Stimulated activated CD4-positive, alpha-beta T cell treated with anti-CD3 and anti-CD28 coated beads, Interleukin-1b, Interleukin-23, amount 100 ng/mL, for 24 hours (primary cell): ENCODE measurements at regions not wholly inside any gene's neighbourhood (a gene's known extent, or its start where the extent isn't known, plus 50 kb on each side); places are given as distances from the start of the nearest gene placed in this dataset.
"Not testable (repeated sequence)": the region's sequence is repeated elsewhere in the genome, so short reads cannot be mapped to it uniquely, and the experiment has no call there.

ENCODE experiments used
- DNase-seq, 4 experiments: peaks; one replicate each; pipeline ENCODE4 v3.0.0-alpha.2; 2020; ENCODE audit warnings: low read depth in 4 of 4, low spot score in 1 of 4

DNA sequence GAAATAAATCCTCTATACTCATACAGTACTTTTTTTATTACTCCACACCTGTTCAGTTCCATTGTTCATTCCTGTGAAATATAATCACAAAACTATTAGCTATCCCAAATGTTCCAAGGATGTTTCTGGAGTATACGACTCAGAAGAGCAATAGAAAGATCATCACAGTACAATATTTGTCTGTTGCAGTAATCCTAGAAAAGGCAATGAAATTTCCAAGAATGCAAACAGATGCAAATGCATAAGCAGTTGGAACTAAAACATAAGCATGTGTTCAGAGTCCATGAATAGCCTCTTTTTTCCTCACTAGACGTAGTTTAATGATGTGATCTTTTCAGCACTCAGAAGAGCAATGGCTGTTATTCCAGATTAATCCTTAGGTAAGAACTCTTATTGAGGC lies 55.2 kb downstream of the RTL3 start:
- no peak for DNase-seq

DNA sequence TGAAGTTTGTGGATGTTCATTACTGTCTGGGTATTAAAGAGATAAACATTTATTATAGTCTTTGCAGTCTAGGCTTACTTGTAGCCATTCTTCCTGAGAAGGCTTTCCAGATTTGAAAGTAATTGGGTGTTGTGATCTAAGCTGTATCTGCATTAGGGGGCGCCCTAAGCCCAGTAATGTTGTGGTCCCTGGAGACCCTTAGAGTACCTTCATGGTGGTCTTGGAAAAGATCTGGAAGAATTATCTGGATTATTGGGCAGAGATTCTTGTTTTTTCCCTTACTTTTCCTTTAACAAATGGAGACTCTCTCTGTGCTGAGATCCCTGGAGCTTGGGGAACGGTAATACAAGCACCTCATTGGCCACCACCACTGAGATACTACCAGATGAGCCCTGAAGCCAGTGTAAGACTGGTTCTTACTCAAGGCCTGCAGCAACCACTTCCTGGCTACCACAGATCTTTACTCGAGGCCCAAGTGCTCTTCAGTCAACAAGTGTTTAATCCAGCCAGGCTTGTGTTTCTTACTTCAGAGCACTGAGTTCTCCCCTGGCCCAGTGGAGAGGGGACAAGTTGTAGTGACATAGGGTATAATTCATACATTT lies 63.1 kb downstream of the RTL3 start:
- DNase-seq: no peak

DNA sequence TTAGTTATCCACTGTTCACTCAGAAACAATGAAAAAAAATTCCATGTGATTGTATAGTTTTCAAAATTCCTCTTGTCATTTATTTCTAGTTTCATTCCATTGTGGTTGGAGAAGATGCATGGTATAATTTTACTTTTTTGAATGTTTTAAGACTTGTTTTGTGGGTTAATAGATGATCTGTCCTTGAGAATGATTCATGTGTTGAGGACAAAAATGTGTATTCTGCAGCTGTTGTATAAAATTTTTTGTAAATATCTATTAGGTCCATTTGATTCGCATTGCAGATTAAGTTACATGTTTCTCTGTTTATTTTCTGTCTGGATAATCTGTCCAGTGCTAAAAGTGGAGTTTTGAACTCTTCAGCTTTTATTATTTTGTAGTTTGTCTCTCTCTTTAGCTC lies 65.4 kb downstream of the RTL3 start:
- DNase-seq: no peak

DNA sequence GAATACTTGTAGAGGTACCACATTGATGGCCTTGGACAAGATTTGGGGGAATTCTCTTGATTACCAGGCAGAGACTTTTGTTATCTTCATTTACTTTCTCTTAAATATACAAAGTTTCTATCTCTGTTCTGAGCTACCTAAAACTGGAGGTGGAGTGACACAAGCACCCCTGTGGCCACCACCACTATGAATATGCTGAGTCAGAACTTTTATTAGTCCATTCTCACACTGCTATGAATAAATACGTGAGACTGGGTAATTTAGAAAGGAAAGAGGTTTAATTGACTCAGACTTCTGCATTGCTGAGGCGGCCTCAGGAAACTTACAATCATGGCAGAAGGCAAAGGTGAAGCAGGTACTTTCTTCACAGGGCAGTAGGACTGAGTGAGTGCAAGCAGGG lies 67.1 kb downstream of the RTL3 start:
- no peak for DNase-seq

DNA sequence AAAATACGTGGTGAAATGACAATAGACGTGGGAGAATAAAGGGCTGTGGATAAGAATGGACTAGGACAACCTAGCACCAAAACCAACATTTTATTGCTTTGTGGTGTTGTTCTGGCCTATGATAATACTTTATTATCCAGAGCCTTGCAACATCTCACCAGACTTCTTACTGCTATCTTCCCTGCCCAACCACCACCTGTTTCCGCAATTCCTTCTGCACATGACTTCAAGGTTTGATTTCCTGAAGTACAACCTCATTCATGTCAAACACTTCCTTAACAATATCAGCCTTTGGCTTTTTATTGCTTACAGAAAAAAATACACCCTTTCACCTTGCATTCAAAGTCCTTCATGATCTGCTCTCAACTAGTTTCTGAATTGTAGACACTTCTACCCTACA lies 84.8 kb downstream of the RTL3 start:
- DNase-seq: no peak

DNA sequence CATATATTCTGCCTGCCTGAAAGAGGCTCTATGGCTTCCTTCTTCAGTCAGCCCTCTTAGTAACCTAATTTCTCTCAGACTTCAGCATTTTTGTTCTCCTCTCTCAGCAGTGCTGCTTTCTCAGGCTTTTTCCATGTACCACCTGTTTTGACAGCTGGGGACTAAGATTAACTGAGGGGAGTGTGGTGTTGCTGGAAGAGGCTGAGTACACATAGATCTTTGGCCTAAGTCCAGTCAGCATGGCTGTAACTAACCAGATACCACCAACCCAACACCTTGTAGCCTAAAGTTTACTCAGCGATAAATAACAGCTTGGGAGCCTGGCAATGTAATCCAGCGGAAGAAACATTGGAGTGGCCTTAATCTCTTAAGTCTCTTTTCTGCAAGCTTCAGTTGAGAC lies 85.5 kb downstream of the RTL3 start:
- no peak for DNase-seq

DNA sequence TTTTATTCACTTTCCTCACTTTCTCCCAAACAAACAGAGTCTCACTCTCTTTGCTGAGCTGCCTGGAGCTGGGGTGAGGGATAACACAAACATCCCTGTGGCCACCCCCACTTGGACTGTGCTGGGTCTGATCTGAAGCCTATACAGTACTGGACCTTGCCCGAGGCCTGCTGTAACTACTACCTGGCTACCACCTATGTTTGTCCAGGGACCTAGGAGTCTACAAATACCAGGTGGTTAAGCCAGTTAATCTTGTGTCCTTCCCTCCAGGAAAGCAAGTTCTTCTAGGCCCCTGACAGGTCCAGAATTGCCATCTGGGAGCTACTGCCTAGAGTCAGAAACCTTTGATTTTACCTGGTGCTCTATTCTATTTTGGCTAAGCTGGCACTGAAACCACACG lies 87.3 kb downstream of the RTL3 start:
- no peak for DNase-seq

DNA sequence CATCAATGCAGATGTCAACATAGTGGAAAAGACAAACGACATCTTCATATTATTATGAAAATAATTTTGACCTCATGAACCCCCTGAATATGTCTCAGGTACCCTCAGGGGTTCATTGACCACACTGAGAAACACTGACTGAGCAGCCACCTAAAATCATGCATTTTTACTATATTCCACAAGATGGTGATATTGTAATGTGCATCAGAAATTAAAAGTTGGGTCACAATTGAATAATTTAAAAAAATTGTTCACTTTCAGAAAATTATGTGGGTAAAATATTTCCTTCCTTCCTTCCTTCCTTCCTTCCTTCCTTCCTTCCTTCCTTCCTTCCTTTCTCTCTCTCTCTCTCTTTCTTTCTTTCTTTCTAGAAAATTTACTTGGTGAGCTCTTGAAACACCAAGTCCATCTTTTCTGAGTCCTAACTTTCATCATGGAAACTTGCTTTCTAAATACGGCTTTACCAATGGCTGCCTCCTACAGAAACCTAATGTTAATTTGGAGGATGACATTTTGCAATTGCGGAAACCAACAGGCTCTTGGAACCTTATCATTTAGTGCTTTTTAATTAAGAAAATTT lies 103.6 kb downstream of the RTL3 start:
- DNase-seq: no peak

DNA sequence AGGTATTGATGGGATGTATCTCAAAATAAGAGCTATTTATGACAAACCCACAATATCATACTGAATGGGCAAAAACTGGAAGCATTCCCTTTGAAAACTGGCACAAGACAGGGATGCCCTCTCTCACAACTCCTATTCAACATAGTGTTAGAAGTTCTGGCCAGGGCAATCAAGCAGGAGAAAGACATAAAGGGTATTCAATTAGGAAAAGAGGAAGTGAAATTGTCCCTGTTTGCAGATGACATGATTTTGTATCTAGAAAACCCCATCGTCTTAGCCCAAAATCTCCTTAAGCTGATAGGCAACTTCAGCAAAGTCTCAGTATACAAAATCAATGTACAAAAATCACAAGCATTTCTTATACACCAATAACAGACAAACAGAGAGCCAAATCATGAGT lies 106.5 kb downstream of the RTL3 start:
- DNase-seq: not testable (repeated sequence)

DNA sequence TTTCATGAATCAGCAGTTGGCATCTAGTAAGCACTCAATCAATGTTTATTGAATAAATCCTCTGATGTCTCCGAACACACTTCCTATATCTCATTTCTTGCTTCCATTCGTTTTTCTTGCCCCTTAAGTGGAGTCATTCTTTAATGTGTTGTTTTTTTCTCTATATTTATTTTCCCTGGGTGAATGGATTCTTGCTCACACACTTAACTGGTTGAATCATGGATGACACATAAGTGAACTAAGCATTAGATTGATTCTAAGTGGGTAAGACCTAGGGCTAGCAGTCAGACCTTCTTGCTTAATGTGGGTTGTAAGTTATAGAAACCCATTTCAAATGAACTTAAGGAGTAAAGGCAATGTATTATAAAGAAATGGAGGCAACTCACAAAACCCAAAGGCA lies 111.1 kb downstream of the RTL3 start:
- no peak for DNase-seq

DNA sequence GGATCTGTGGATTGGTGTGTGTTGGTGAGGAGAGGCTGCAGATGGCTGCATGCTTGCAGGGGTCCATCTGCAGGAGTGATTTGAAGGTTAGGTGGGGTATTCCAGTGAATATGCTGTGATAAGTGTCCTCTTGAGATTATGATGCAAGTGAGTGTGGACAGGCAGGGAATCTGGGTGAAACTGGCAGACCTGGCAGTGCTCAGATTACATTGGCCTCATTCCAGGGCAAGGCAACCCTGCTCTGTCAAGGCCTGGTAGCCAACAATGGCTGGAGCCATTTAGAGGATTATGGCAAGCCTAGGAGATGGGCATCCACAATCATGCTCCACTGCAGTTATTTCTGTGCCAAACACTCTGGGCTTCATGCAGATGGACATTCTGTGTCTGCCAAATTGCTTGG lies 113.9 kb downstream of the RTL3 start:
- no peak for DNase-seq

DNA sequence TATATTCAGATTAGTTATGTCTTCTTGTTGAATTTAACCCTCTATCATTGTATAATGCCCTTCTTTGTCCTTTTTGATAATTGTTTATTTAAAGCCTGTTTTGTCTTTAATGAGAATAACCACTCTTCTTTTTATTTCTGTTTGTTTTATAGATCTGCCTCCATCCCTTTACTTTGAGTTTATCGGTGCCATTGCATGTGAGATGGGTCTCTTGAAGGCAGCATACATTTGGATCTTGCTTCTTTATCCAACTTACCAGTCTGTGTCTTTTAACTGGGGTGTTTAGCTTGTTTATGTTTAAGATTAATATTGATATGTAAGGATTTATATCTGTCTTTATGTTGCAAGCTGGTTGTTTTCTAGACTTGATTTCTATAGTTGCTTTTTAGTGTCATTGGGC lies 115.8 kb downstream of the RTL3 start:
- no peak for DNase-seq

DNA sequence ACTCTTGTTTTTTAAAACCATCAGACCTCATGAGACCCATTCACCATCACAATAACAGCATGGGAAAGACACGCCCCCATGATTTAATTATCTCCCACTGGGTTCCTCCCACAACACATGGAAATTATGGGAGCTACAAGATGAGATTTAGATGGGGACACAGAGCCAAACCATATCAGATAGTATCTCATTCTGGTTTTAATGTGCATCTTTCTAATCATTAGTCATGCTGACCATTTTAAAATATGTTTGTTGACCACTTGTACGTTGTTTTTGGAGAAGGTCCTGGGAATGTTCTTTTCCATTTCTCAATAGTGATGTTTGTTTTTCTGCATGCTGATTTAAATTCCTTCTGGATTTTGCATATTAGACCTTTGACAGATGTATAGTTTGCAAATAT lies 119.0 kb downstream of the RTL3 start:
- no peak for DNase-seq

DNA sequence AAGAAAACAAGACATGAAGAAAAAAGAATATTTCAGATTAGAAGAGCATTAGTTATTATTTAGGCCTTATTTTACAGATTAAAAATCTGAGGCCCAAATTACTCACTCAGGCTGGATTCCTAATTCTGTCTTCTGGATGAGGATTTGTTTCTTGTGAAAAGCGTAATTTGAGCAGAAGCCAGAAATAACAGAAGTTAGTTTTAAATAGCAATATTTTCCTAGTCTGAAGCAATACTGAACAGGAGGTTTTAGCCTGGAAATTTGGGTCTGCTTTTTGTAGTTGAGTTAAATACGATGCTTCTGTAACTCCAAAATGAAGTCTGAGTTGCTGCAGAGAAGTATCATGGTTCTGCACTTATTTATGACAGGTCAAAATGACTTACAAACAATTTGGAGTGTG lies 124.9 kb downstream of the RTL3 start:
- DNase-seq: no peak

DNA sequence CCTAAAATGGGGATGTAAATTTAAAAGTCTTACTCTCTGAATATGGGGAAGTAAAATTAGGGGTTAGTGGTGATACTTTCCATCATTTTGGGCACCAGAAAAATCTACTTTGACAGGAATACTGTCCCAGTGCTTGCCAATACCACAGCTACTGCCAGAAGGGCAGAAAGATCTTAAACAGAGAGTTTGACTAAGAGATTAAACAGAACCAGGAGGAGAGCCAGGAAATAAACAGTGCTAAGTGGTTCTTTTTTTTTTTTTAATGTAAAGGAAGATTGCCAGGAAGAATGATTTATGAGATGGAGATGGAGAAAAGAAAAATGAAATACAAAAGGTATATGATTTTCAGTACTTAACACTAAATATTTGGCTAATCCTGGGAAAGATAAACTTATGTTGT lies 126.8 kb downstream of the RTL3 start:
- DNase-seq: no peak

DNA sequence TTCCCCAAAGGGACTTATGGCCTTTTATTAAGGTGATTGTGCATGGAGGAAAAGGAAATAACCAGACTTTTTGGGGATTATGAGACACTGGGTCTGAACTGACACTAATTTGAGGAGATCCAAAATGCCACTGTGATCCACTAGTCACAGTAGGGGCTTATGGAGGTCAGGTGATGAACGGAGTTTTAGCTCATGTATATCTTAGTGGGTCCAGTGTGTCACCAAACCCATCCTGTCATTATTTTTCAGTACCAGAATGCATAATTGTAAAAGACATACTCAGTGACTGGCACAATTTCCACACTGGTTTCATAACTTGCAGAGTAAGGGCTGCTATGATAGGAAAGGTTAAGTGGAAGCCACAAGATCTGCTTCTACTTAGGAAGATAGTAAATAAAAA lies 131.3 kb downstream of the RTL3 start:
- no peak for DNase-seq

DNA sequence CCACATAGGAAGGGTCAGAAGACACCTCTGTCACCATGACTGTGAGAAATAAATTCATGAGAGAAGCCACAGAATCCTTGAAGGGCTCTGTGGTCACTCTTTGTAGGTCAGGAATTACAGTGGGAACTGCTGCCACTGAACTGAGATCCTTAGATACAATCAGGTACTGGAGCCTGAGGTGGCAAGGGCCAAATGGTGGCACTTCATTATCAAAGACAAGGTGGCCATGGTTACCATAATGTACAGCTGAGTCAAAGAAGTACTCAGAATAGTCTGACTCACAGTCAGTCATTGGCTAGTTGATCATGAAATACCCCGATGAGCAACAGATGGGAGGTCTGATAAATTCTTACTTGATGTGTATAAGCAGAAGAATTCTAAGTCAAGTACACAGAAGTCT lies 131.9 kb downstream of the RTL3 start:
- no peak for DNase-seq

DNA sequence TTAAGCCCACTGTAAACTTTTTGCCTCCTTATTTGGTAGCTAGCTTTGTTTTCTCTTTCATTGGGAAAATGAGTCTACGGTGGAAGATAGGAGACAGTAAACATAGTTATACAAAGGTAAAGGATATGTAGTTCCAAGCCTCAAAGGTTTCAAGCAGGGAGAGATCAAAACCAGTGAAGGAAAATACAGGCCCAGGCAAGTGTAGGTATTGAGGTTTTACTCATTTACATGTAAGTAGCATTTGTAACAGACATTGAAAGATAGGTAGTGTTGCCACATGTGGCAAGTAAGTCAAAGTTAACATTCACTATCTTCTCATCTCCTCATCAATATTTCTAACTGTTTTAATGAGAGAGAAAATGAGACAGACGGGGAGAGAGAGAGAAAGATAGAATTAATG lies 136.5 kb downstream of the RTL3 start:
- no peak for DNase-seq

DNA sequence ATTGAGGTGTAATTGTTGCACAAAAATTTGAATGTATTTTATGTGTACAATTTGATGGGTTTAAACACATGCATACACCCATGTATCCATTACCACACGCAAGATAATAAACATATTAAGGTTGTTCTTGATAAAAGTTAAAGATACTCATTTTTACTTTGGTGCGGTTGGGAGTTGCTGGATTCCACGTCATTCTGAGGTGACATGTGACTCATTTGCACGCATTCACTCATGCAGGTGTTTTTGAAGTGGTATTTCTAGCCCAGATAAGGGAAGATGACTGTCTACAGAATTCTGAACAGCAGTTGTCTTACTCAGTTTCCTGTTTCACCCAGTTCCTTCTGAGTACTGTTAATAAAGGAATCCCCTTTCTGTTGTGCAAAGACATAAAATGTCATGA lies 142.0 kb downstream of the RTL3 start:
- peak in 2 of 4 experiments; percentile 14 to 27 for DNase-seq

DNA sequence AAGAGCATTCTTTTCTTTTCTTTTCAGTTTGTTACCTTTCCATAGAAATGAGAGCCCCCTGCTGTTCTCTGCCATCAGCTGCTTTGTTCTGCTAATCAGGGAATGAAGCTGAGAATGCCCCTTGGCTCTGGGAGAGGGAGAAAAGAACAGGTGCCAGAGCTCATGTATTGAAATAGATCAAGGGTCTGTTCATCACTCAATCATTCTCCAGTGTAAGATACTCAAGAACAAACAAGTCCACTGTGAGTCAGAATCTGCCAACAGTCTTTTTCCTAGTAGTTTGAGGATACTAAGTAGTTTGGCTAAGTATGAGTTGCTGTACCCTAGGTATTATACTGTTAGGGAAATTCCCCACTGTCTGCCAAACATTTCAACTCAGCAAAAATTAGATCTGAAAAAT lies 144.3 kb downstream of the RTL3 start:
- DNase-seq: no peak

DNA sequence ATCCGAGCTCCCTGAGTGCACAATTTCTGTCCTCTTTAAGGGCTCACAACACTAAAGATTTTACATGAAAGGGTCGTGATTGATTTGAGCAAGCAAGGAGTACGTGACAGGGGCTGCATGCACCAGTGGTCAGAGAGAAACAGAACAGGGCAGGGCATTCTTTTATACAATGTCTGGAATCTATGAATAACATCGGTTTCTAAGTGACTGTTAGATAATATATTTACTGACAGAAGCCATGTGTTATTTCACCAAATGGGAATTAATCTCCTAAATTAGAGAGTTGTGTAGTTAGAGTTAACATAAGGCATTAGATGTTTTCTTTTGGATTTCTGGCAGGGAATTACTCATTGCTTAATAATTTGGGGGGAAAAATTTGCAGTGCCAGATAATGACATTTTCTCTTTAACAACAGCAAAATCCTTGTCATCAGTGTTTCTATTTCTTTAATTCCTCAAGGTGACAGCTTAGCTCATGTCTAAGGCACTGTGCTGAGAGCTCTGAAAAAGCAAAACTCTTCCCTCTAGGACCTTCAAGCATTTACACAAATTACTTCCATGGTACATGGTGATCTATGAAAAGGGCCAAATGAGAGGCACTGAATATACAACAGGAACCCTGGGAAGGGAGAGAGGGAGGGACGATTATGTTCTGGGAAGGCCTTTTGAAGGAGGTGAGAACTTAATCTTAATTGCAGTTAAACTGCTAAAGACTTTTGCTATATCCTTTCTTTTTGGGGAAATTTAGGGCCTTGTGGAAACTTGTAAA lies 145.0 kb downstream of the RTL3 start:
- DNase-seq: no peak

DNA sequence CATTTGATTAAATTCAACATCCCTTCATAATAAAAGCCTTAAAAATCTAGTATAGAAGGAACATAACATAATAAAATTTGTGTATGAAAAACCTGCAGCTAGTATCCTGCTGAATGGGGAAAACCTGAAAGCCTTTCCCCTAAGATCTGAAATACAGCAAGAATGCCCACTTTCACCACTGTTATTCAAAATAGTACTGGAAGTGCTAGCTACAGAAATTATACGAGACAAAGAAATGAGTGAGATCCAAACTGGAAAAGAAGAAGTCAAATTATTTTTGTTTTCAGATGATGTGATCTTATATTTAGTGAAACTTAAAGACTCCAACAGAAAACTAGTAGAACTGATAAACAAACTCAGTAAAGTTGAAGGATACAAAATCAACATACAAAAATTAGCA lies 152.9 kb downstream of the RTL3 start:
- no peak for DNase-seq

DNA sequence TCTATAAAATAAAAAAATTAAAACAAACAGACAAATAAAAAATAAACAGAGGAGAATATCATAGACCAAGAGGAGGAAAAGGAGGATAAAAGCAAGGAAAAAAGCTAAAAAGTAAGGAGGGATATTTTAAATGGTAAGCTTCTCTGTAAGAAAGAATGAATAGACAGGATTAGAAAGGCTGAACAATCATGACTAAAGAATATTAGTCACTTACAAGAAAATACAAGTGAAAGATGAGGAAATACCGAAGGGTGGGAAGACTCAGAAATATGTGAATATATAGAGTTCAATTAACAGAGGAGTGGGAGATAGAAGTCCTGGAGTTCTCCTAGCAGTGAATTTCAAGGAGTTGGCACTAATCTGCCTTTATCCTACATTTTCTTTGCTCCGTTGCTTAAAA lies 162.6 kb downstream of the RTL3 start:
- DNase-seq: no peak
